NCI-H146 treated with DMSO at 0.1 percent for 48 hours (cell line): ENCODE measurements at regions not wholly inside any gene's neighbourhood (a gene's known extent, or its start where the extent isn't known, plus 50 kb on each side); places are given as distances from the start of the nearest gene placed in this dataset.
"Not testable (repeated sequence)": the region's sequence is repeated elsewhere in the genome, so short reads cannot be mapped to it uniquely, and the experiment has no call there.

Experiments
- DNase-seq: peaks from one replicate; lab custom pipeline; 2025; ENCODE audit not compliant: unreplicated experiment; lab: John Stamatoyannopoulos, UW

- no peak for DNase-seq
These were observed 139.7 kb upstream of the TBL1XR1 start for GRCh38 chr3:177336873-177337450.

- no peak for DNase-seq
These were observed 140.5 kb upstream of the TBL1XR1 start for GRCh38 chr3:177337541-177338331.

- DNase-seq, result no peak
These were observed 141.5 kb upstream of the TBL1XR1 start for GRCh38 chr3:177338697-177339219.

GRCh38 chr3:177339220-177339703, 142.0 kb upstream of the TBL1XR1 start:
- DNase-seq, result not testable (repeated sequence)

GRCh38 chr3:177340243-177340830, 143.1 kb upstream of the TBL1XR1 start:
- no peak for DNase-seq

- DNase-seq, result no peak
These were observed 144.6 kb upstream of the TBL1XR1 start for GRCh38 chr3:177341736-177342419.

GRCh38 chr3:177343122-177343625, 145.9 kb upstream of the TBL1XR1 start:
- DNase-seq, result no peak

- peak; percentile 68 for DNase-seq
These were observed 148.0 kb upstream of the TBL1XR1 start for GRCh38 chr3:177345049-177345972.

GRCh38 chr3:177345973-177346503, 148.8 kb upstream of the TBL1XR1 start:
- no peak for DNase-seq

- DNase-seq, result no peak
These were observed 149.6 kb upstream of the TBL1XR1 start for GRCh38 chr3:177346878-177347277.

GRCh38 chr3:177347611-177348010, 150.3 kb upstream of the TBL1XR1 start:
- DNase-seq, result no peak

- DNase-seq, result no peak
These were observed 151.7 kb upstream of the TBL1XR1 start for GRCh38 chr3:177348974-177349373.

GRCh38 chr3:177349384-177349783, 152.1 kb upstream of the TBL1XR1 start:
- DNase-seq, result no peak

GRCh38 chr3:177350121-177350520, 152.8 kb upstream of the TBL1XR1 start:
- DNase-seq, result no peak

- no peak for DNase-seq
These were observed 153.9 kb upstream of the TBL1XR1 start for GRCh38 chr3:177351206-177351605.

GRCh38 chr3:177351757-177352158, 154.5 kb upstream of the TBL1XR1 start:
- DNase-seq, result no peak

GRCh38 chr3:177352424-177352823, 155.1 kb upstream of the TBL1XR1 start:
- no peak for DNase-seq

- no peak for DNase-seq
These were observed 155.9 kb upstream of the TBL1XR1 start for GRCh38 chr3:177353140-177353539.

- not testable (repeated sequence) for DNase-seq
These were observed 156.6 kb upstream of the TBL1XR1 start for GRCh38 chr3:177353879-177354278.

- no peak for DNase-seq
These were observed 157.2 kb upstream of the TBL1XR1 start for GRCh38 chr3:177354466-177354865.
